ENCODE measurements at regions not wholly inside any gene's neighbourhood (a gene's known extent, or its start where the extent isn't known, plus 50 kb on each side); places are given as distances from the start of the nearest gene placed in this dataset.

DNA sequence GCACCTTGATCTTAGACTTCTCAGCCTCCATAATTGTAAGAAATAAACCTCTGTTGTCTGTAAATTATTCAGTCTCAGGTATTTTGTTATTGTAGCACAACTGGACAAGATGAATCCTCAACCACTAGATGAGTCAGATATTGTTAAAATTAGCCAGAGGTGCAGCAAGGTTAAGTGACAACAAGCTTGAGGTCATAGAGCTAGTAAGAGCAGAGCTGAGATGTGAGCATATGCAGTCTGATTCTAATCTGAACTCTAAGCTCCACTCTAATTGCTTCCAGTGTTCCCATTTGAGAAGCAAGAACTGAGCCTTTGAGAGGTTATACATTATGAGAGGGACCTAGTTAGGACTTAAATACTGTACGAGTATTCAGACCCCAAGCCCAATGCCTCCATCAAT, 93.1 kb downstream of the FZD1 start:
- TF ChIP-seq, protein P1, sequence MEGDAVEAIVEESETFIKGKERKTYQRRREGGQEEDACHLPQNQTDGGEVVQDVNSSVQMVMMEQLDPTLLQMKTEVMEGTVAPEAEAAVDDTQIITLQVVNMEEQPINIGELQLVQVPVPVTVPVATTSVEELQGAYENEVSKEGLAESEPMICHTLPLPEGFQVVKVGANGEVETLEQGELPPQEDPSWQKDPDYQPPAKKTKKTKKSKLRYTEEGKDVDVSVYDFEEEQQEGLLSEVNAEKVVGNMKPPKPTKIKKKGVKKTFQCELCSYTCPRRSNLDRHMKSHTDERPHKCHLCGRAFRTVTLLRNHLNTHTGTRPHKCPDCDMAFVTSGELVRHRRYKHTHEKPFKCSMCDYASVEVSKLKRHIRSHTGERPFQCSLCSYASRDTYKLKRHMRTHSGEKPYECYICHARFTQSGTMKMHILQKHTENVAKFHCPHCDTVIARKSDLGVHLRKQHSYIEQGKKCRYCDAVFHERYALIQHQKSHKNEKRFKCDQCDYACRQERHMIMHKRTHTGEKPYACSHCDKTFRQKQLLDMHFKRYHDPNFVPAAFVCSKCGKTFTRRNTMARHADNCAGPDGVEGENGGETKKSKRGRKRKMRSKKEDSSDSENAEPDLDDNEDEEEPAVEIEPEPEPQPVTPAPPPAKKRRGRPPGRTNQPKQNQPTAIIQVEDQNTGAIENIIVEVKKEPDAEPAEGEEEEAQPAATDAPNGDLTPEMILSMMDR (conservative IDR thresholded peaks at IDR 0.05; ENCODE audit: low read depth, low read length): no peak
- TF ChIP-seq EZH2 (IDR thresholded peaks at IDR 0.05; ENCODE audit: low read length, unreplicated experiment): no peak
